ENCODE measurements at regions not wholly inside any gene's neighbourhood (a gene's known extent, or its start where the extent isn't known, plus 50 kb on each side); places are given as distances from the start of the nearest gene placed in this dataset.
"Not testable (repeated sequence)": the region's sequence is repeated elsewhere in the genome, so short reads cannot be mapped to it uniquely, and the experiment has no call there.

GRCh38 chr3:171981271-171981605, 58.1 kb upstream of the FNDC3B start:
- no peak for DNase-seq

GRCh38 chr3:171982828-171983227, 56.5 kb upstream of the FNDC3B start:
- DNase-seq: peak; percentile 54

- DNase-seq: not testable (repeated sequence)
Measured at GRCh38 chr3:171983685-171984084, 55.7 kb upstream of the FNDC3B start.

GRCh38 chr3:171984883-171985282, 54.5 kb upstream of the FNDC3B start:
- DNase-seq: no peak

GRCh38 chr3:171986176-171986575, 53.2 kb upstream of the FNDC3B start:
- DNase-seq: no peak

GRCh38 chr3:171986757-171987518, 52.4 kb upstream of the FNDC3B start:
- no peak for DNase-seq
